MCF 10A (cell line): ENCODE measurements at regions not wholly inside any gene's neighbourhood (a gene's known extent, or its start where the extent isn't known, plus 50 kb on each side); places are given as distances from the start of the nearest gene placed in this dataset.

Source experiments
- BruUV-seq: library from RNA; stranded (reverse); fragments of 400-500 nt; replicated peaks from 2 replicates; lab custom pipeline; 2021; lab: Mats Ljungman, UMichigan
- CTCF ChIA-PET: fragments of 300-600 bp; sonication (Branson Sonifier 250); formaldehyde crosslinking; extraction: SDS; loops from one replicate; lab custom pipeline; 2021; ENCODE audit warnings: antibody characterized with exemption, inconsistent platforms; lab: Yijun Ruan, JAX
- POLR2A ChIA-PET: fragments of 300-600, 350-650 bp; sonication (Branson Sonifier 250); formaldehyde crosslinking; extraction: SDS; loops from one replicate; lab custom pipeline; 2020; ENCODE audit warnings: antibody characterized with exemption, inconsistent platforms; lab: Yijun Ruan, JAX
- DNase-seq: peaks from one replicate; pipeline ENCODE4 v3.0.0-alpha.2; 2018; ENCODE audit not compliant: unreplicated experiment
- H3K27ac Mint-ChIP-seq: one replicate; pipeline ENCODE4 v1.8.0; 2022; ENCODE audit warnings: mild to moderate bottlenecking, low read depth, mixed read lengths; ENCODE audit not compliant: unreplicated experiment
- H3K27me3 Mint-ChIP-seq: one replicate; pipeline ENCODE4 v1.8.0; 2022; ENCODE audit warnings: mixed read lengths; ENCODE audit not compliant: insufficient read depth, unreplicated experiment
- H3K36me3 Mint-ChIP-seq: one replicate; pipeline ENCODE4 v1.8.0; 2022; ENCODE audit warnings: mild to moderate bottlenecking, moderate library complexity, mixed read lengths; ENCODE audit not compliant: insufficient read depth, unreplicated experiment
- H3K4me1 Mint-ChIP-seq: one replicate; pipeline ENCODE4 v1.8.0; 2022; ENCODE audit warnings: mixed read lengths; ENCODE audit not compliant: insufficient read depth, unreplicated experiment
- H3K4me3 Mint-ChIP-seq: one replicate; pipeline ENCODE4 v1.8.0; 2022; ENCODE audit warnings: mild to moderate bottlenecking, moderate library complexity, mixed read lengths; ENCODE audit not compliant: unreplicated experiment
- H3K9me3 Mint-ChIP-seq: one replicate; pipeline ENCODE4 v1.8.0; 2022; ENCODE audit warnings: mixed read lengths; ENCODE audit not compliant: unreplicated experiment
- CTCF ChIP-seq: fragments of 200-600 bp; IDR thresholded peaks from one replicate; pipeline ENCODE4 v1.8.0; 2022; ENCODE audit warnings: antibody characterized with exemption, mild to moderate bottlenecking; ENCODE audit not compliant: unreplicated experiment
- intact Hi-C: fragments of 100-400 bp; cut with micrococcal nuclease; formaldehyde crosslinking; loops from 2 replicates; pipeline ENCODE4 v1.14.1; 2022

GRCh38 chr16:11412965-11413887, 68.0 kb downstream of the RMI2 start:
- no peak overlapping the region for H3K27ac Mint-ChIP-seq
- POLR2A ChIA-PET = interaction anchor here (0.6 kb wide), 1 partner anchor 213 kb away, joined by 4 read pairs; no protein-coding TSS in a partner anchor
- no TSS peak for BruUV-seq
- no peaks in the 10 kb centered on the region for H3K4me1 Mint-ChIP-seq
- no peak for DNase-seq
- H3K27me3 Mint-ChIP-seq = no peaks in the 10 kb centered on the region
- H3K4me3 Mint-ChIP-seq = no peak overlapping the region
- no peak for TF ChIP-seq CTCF
- H3K36me3 Mint-ChIP-seq = no peaks in the 10 kb centered on the region
- H3K9me3 Mint-ChIP-seq = no peaks in the 10 kb centered on the region
- intact Hi-C loops = no loop called here
- CTCF ChIA-PET = interaction anchor here (0.8 to 1.3 kb wide), 2 partner anchors 17 to 32 kb away, joined by 3 read pairs; no protein-coding TSS in a partner anchor

- Mint-ChIP-seq H3K27me3 (no peaks in the 10 kb centered on the region), H3K36me3 (no peaks in the 10 kb centered on the region), H3K27ac (no peak overlapping the region), H3K9me3 (no peaks in the 10 kb centered on the region), H3K4me3 (no peak overlapping the region), H3K4me1 (no peaks in the 10 kb centered on the region)
- CTCF ChIA-PET = interaction anchor here (1.3 kb wide), 1 partner anchor 18 kb away, joined by 3 read pairs; no protein-coding TSS in a partner anchor
- POLR2A ChIA-PET = interaction anchor here (0.6 kb wide), 1 partner anchor 19 kb away, joined by 3 read pairs; no protein-coding TSS in a partner anchor
- intact Hi-C loops = no loop called here
- no peak for TF ChIP-seq CTCF
- no TSS peak for BruUV-seq
- DNase-seq = no peak
These were observed 68.8 kb downstream of the RMI2 start for GRCh38 chr16:11413907-11414595.

- no peak for DNase-seq
- CTCF ChIA-PET = interaction anchor here (0.7 kb wide), 1 partner anchor 102 kb away, joined by 3 read pairs; no protein-coding TSS in a partner anchor
- H3K27ac Mint-ChIP-seq = no peak overlapping the region
These were observed 69.8 kb downstream of the RMI2 start for GRCh38 chr16:11414815-11415775.

More at GRCh38 chr16:11414815-11415775, 69.8 kb downstream of the RMI2 start:
- no peak overlapping the region for H3K4me3 Mint-ChIP-seq
- no peaks in the 10 kb centered on the region for H3K27me3 Mint-ChIP-seq
- POLR2A ChIA-PET = interaction anchor here (0.6 kb wide), 1 partner anchor 20 kb away, joined by 3 read pairs; no protein-coding TSS in a partner anchor
- intact Hi-C loops = no loop called here
- TF ChIP-seq CTCF = no peak
- H3K9me3 Mint-ChIP-seq = no peaks in the 10 kb centered on the region
- no peaks in the 10 kb centered on the region for H3K4me1 Mint-ChIP-seq
- BruUV-seq = no TSS peak
- no peaks in the 10 kb centered on the region for H3K36me3 Mint-ChIP-seq
